ENCODE measurements at regions not wholly inside any gene's neighbourhood (a gene's known extent, or its start where the extent isn't known, plus 50 kb on each side); places are given as distances from the start of the nearest gene placed in this dataset.

GRCh38 chr1:38330799-38331198, 284.2 kb upstream of the POU3F1 start:
- no peak for DNase-seq (ENCODE audit: low read depth)

DNA sequence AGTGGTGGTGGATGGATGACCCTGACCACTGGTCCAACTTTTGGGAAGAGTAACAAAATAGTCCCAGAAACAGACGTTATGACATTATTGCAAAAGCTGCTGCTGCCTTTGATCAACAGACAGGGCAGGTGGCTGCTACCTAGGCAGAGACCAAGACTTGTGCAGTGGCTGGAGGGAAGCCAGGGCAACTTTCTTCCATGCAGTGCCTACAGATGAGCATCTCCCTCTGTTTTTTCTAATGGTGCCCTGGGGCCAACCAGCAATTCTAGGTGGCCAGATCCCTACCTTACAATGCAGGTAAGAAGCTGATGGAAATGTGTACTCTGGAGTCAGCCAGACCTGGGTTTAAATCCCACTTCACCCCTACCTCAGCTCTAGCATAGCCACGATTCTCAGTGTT, 283.1 kb upstream of the POU3F1 start:
- DNase-seq (ENCODE audit: low read depth), result no peak

- DNase-seq (ENCODE audit: low read depth), result no peak
Measured at GRCh38 chr1:38328278-38329035, 281.9 kb upstream of the POU3F1 start.

DNA sequence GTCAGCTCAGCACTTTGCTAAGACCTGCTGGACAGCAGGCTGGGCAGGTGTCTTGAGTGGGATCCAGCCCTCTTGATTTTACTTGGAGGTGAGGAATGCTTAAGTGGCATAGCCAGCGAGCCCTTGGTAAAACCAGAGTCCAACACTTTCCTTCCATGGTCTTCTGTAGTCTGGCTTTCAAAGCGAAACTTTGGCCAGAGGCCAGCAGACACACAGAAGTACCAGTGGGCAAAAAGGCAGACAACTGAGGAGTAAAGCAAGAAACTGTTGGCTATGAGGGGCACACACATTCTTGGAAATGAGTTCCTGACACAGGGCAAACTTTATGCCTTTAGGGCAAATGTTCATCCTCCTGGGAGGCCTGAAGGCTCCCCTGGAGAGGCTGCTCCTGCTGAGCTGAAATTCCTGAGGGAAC, 281.0 kb upstream of the POU3F1 start:
- no peak for DNase-seq (ENCODE audit: low read depth)

DNA sequence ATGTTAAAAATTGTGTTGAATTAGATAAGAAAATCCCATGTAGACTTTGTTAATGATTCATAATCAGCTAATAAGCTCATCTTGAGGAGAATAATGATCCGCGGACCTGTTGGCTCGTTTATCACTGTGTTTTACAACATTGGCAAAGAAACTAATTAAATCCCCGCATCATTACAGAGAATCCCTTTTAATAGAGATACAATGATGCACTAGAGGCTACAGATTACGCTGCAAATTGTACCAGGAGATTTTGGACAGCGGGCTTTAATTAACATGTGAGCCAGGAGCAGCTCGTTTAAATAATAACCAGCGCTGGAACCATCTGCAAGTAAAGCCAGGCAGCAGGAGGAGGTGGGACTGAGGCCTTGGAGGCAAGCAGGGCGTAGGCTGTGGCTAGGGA, 280.3 kb upstream of the POU3F1 start:
- no peak for DNase-seq (ENCODE audit: low read depth)

DNA sequence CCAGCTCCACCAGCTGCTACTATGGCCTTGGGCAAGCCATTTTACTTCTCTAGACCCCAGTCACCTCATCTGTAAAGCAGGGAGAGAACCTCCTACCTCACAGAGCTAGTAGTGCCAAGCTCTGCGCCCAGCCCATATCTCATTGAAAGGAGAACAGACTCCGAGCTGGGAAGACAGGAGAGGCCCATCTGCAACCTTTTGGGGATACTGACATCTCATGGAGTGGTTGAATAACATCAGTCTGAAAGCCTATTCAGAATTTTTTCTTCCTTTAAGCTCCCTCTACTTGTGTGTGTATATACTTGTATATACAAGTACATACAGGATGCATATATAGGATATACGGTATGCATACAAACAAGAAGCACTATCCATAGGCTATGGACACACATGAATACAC, 279.5 kb upstream of the POU3F1 start:
- DNase-seq (ENCODE audit: low read depth), result no peak

GRCh38 chr1:38312753-38313152, 266.2 kb upstream of the POU3F1 start:
- no peak for DNase-seq (ENCODE audit: low read depth)

DNA sequence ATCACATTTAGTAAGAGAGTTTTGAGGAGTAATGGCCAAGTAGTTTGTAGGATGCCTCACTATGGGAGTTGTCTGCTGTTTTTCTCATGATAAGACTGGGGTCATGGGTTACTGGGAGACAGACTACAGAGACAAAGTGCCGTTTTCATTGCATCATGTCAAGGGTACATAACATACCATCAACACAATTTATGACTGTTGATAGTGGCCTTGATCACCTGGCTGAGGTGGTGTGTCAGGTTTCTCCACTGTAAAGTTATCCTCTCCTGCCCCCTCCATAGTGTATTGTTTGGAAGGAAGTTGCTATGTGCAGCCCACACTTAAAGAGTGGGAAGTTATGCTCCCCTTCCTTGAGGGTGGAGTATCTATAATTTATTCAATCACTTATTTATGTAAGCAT, 263.5 kb upstream of the POU3F1 start:
- DNase-seq (ENCODE audit: low read depth), result no peak

DNA sequence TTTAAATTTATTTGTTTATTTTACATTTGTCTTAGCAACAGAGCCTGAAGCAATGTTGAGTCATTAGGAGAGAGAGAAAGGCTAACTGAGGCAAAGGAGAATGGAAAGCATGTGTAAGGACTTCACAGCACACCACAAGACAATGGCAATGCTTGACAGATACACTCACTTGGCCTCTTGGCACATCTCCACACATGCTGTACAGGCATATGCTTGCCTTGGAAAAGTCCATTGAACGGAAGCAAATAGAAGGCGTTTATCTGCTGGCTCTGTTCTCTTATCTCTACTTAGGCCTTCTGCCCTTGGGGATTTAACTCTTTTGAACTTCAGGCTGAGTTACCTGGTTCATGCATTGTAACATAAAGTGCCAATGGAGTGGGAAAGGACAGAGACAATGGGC, 262.2 kb upstream of the POU3F1 start:
- no peak for DNase-seq (ENCODE audit: low read depth)

GRCh38 chr1:38305666-38306065, 259.1 kb upstream of the POU3F1 start:
- DNase-seq (ENCODE audit: low read depth), result no peak

- DNase-seq (ENCODE audit: low read depth), result no peak
Measured at GRCh38 chr1:38303843-38304242, 257.2 kb upstream of the POU3F1 start.

GRCh38 chr1:38301040-38301439, 254.4 kb upstream of the POU3F1 start:
- DNase-seq (ENCODE audit: low read depth), result no peak

- DNase-seq (ENCODE audit: low read depth), result no peak
Measured at GRCh38 chr1:38300616-38301015, 254.0 kb upstream of the POU3F1 start.

DNA sequence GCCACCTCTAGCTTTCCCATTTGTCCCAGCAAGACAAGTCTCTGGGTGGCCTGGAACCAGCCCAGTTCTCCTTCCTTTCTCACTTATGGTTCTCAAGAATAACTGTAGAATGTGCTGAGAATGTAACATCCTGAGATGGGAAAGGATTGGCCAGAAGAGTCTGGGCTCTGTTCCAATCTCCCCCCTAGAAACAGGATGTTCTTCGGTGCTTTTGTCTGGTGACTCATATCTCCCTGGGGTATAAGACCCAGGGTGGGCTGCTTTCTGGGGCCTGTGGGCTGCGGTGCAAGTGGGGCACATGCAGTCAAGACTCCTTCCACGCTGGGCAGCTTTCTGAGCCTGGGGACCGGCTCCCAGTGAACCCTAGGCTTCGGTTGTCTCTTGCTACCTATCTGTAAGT, 251.2 kb upstream of the POU3F1 start:
- no peak for DNase-seq (ENCODE audit: low read depth)

DNA sequence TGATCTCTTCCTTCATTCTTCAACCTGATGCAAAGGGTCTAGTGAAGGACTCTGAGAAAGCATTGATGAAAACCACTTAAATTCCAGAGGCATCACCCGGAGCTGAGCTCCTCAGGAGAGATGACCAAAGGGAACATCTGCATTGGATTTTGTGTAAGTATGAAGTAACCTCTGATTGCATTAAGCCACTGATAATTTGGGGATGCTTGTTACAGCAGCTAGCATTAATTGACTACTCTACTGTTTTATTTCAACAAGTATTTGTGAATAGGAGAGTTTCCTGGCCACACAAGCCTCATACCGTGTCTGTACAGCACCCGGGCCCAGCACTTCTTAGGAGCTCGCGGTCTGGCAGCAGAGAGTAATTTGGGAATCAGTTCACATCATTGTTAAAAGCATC, 250.7 kb upstream of the POU3F1 start:
- DNase-seq (ENCODE audit: low read depth), result no peak

DNA sequence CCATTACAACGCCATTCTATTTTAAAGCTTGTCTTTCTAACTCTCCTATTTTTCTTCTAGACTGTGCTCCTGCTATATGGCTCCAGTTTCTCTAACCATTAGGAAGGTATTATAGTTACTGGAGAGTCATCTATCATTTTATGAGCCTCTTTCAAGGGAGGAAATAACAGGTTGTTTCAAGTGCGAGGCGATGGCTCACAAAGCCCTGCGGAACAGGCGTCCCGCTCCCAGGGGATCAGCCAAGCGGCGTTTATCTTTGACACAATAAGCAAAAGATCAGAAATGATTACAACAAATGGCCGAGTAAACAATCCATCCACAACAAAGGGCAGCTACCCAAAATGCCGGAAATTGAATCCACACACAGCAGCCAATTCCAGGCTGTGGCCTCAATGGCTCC, 249.5 kb upstream of the POU3F1 start:
- no peak for DNase-seq (ENCODE audit: low read depth)

DNA sequence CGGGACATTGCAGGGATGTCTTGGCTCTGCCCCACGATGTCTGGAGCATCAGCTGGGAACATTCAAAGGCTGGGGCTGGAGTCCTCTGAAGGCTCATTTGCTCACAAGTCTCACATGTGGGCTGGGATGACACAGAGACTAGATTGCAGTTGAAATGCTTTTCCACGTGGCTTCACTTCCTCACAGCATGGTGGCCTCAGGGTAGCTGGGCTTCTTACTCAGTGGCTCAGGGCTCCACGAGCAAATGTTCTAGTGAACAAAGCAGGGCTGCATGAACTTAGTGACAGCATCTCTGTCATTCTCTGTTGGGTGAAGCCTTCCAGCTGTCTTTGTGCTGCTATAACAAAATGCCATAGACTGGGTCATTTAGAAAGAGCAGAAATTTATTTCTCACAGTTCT, 247.0 kb upstream of the POU3F1 start:
- no peak for DNase-seq (ENCODE audit: low read depth)

- no peak for DNase-seq (ENCODE audit: low read depth)
Measured at GRCh38 chr1:38292969-38293368, 246.4 kb upstream of the POU3F1 start.

- no peak for DNase-seq (ENCODE audit: low read depth)
Measured at GRCh38 chr1:38291906-38292521, 245.4 kb upstream of the POU3F1 start.

GRCh38 chr1:38291336-38291735, 244.7 kb upstream of the POU3F1 start:
- DNase-seq (ENCODE audit: low read depth), result no peak

- DNase-seq (ENCODE audit: low read depth), result no peak
Measured at GRCh38 chr1:38289034-38289433, 242.4 kb upstream of the POU3F1 start.

GRCh38 chr1:38287547-38287946, 241.0 kb upstream of the POU3F1 start:
- no peak for DNase-seq (ENCODE audit: low read depth)

DNA sequence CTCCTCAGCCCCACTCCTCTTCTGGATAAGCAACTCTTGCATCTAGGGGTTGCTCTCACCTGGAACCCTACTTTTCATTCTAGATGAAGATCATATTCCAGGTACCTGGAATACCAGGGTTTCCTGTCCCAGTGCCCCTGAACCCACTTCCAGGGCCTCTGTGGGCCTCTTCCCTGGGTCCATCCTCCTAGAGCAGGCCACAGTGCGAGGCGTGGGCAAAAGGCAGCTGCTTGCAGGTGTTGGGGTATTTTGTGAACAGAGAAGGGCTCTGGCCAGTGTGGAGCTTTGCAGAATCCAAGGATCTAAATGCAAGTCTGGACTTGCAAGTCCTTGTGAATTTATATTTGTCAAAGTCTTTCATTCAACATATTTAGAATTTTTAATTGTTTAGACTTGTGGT, 240.4 kb upstream of the POU3F1 start:
- no peak for DNase-seq (ENCODE audit: low read depth)
